IMR-90 (cell line): ENCODE measurements at regions not wholly inside any gene's neighbourhood (a gene's known extent, or its start where the extent isn't known, plus 50 kb on each side); places are given as distances from the start of the nearest gene placed in this dataset.

ENCODE experiments used
- ATAC-seq: fragments of 200-7000 bp; cut with Tn5 transposase; 2 replicates; pipeline ENCODE4 v1.9.1; 2020; ENCODE audit warnings: low read depth, mild to moderate bottlenecking, moderate library complexity
- BruUV-seq: library from RNA; stranded (reverse); fragments of 400-500 nt; replicated peaks from 2 replicates; lab custom pipeline; 2021; lab: Mats Ljungman, UMichigan
- CTCF ChIA-PET: fragments of 300-600 bp; formaldehyde crosslinking; extraction: SDS; loops from one replicate; lab custom pipeline; 2021; ENCODE audit warnings: antibody characterized with exemption; lab: Yijun Ruan, JAX
- POLR2A ChIA-PET: fragments of 300-600 bp; sonication (Branson Sonifier 250); formaldehyde crosslinking; loops from one replicate; lab custom pipeline; 2022; ENCODE audit warnings: antibody characterized with exemption; ENCODE audit not compliant: unreplicated experiment; lab: Charles Lee
- DNase-seq: peaks from one replicate; pipeline ENCODE4 v3.0.0; 2013
- H2AFZ ChIP-seq: replicated peaks from 2 replicates; pipeline ENCODE3; 2013; ENCODE audit warnings: low read length, mild to moderate bottlenecking; ENCODE audit not compliant: poor library complexity
- H2AK5ac ChIP-seq: 2 replicates; pipeline ENCODE4 v1.6.1; 2013; ENCODE audit warnings: low read depth, low read length, inconsistent platforms
- H2AK9ac ChIP-seq: replicated peaks from 2 replicates; pipeline ENCODE3; 2013; ENCODE audit warnings: mild to moderate bottlenecking, low read depth, low read length, moderate library complexity; ENCODE audit not compliant: poor library complexity
- H2BK120ac ChIP-seq: 2 replicates; pipeline ENCODE4 v1.6.1; 2013; ENCODE audit warnings: low read depth, low read length, inconsistent platforms
- H2BK15ac ChIP-seq: 3 replicates; pipeline ENCODE4 v1.6.1; 2013; ENCODE audit warnings: low read depth, low read length, inconsistent platforms
- H2BK20ac ChIP-seq: 2 replicates; pipeline ENCODE4 v1.6.1; 2013; ENCODE audit warnings: low read depth, mild to moderate bottlenecking, inconsistent platforms, low read length, moderate library complexity
- H2BK5ac ChIP-seq: 2 replicates; pipeline ENCODE4 v1.6.1; 2013; ENCODE audit warnings: mild to moderate bottlenecking, low read depth, low read length, inconsistent platforms; ENCODE audit not compliant: poor library complexity, severe bottlenecking
- H3K14ac ChIP-seq: replicated peaks from 2 replicates; pipeline ENCODE4 v1.6.1; 2013; ENCODE audit warnings: low read depth, low read length, inconsistent platforms
- H3K18ac ChIP-seq: 2 replicates; pipeline ENCODE4 v1.6.1; 2013; ENCODE audit warnings: low read depth, low read length, control low read depth
- H3K23ac ChIP-seq: 2 replicates; pipeline ENCODE4 v1.6.1; 2013; ENCODE audit warnings: low read depth, low read length, inconsistent platforms
- H3K27ac ChIP-seq: 2 replicates; pipeline ENCODE4 v1.5.1; 2013; ENCODE audit warnings: mild to moderate bottlenecking, control low read depth, low read length; ENCODE audit not compliant: insufficient read depth
- H3K27me3 ChIP-seq: 2 replicates; pipeline ENCODE4 v1.6.1; 2013; ENCODE audit warnings: low read length; ENCODE audit not compliant: control insufficient read depth, insufficient read depth
- H3K36me3 ChIP-seq: 2 replicates; pipeline ENCODE4 v1.6.1; 2013; ENCODE audit warnings: low read length, mixed read lengths; ENCODE audit not compliant: control insufficient read depth, insufficient read depth
- H3K4ac ChIP-seq: 2 replicates; pipeline ENCODE4 v1.6.1; 2013; ENCODE audit warnings: low read depth, low read length, inconsistent platforms
- H3K4me1 ChIP-seq: 2 replicates; pipeline ENCODE4 v1.6.1; 2013; ENCODE audit warnings: low read length, mixed read lengths; ENCODE audit not compliant: control insufficient read depth, insufficient read depth
- H3K4me2 ChIP-seq: 2 replicates; pipeline ENCODE4 v1.6.1; 2013; ENCODE audit warnings: low read depth, mild to moderate bottlenecking, control low read depth, low read length, moderate library complexity
- H3K4me3 ChIP-seq: 2 replicates; pipeline ENCODE4 v1.5.1; 2013; ENCODE audit warnings: low read depth, mild to moderate bottlenecking, control low read depth, low read length, moderate library complexity; ENCODE audit not compliant: insufficient read depth
- H3K56ac ChIP-seq: 2 replicates; pipeline ENCODE4 v1.6.1; 2013; ENCODE audit warnings: low read length, inconsistent platforms; ENCODE audit not compliant: insufficient read depth; ENCODE audit errors: extremely low read depth
- H3K79me1 ChIP-seq, 2 experiments: 2 replicates each; pipeline ENCODE4 v1.6.1; 2013; ENCODE audit warnings: low read length in 2 of 2, inconsistent platforms in 1 of 2, low read depth in 1 of 2
- H3K9ac ChIP-seq: 2 replicates; pipeline ENCODE4 v1.6.1; 2013; ENCODE audit warnings: low read depth, low read length, control low read depth
- H3K9me1 ChIP-seq: 2 replicates; pipeline ENCODE4 v1.6.1; 2013; ENCODE audit warnings: low read length, inconsistent platforms; ENCODE audit not compliant: insufficient read depth
- H3K9me3 ChIP-seq: 2 replicates; pipeline ENCODE4 v1.6.1; 2013; ENCODE audit warnings: low read length; ENCODE audit not compliant: control insufficient read depth, insufficient read depth
- H4K20me1 ChIP-seq: 2 replicates; pipeline ENCODE4 v1.6.1; 2013; ENCODE audit warnings: low read length, inconsistent platforms; ENCODE audit not compliant: insufficient read depth
- H4K5ac ChIP-seq: 2 replicates; pipeline ENCODE4 v1.6.1; 2013; ENCODE audit warnings: mild to moderate bottlenecking, low read depth, low read length, control low read depth
- H4K8ac ChIP-seq, 2 experiments: 2 replicates each; pipeline ENCODE4 v1.6.1; 2013; ENCODE audit warnings: low read depth in 2 of 2, low read length in 2 of 2, control low read depth in 1 of 2, inconsistent platforms in 1 of 2
- H4K91ac ChIP-seq: 2 replicates; pipeline ENCODE4 v1.6.1; 2013; ENCODE audit warnings: low read depth, low read length, inconsistent platforms; ENCODE audit not compliant: insufficient read depth
- BHLHE40 ChIP-seq: fragments of 150-350 bp; IDR thresholded peaks from 2 replicates; pipeline ENCODE4 v1.6.1; 2016; ENCODE audit warnings: mild to moderate bottlenecking, low read depth, low read length
- CEBPB ChIP-seq: IDR thresholded peaks from 2 replicates; pipeline ENCODE4 v1.6.1; 2012; ENCODE audit warnings: low read depth, low read length, improper control_type of control experiment
- CHD1 ChIP-seq: IDR thresholded peaks from 2 replicates; pipeline ENCODE4 v1.6.1; 2012; ENCODE audit warnings: low read depth, low read length, improper control_type of control experiment
- FOS ChIP-seq: fragments of 150-350 bp; IDR thresholded peaks from 2 replicates; pipeline ENCODE4 v1.6.1; 2016; ENCODE audit warnings: low read depth, low read length
- MAFK ChIP-seq: IDR thresholded peaks from 2 replicates; pipeline ENCODE4 v1.6.1; 2012; ENCODE audit warnings: low read depth, low read length, improper control_type of control experiment
- MAZ ChIP-seq: IDR thresholded peaks from 2 replicates; pipeline ENCODE4 v1.6.1; 2012; ENCODE audit warnings: low read depth, mild to moderate bottlenecking, low read length, improper control_type of control experiment, moderate library complexity, borderline replicate concordance
- MXI1 ChIP-seq: IDR thresholded peaks from 2 replicates; pipeline ENCODE4 v1.6.1; 2012; ENCODE audit warnings: low read depth, mild to moderate bottlenecking, low read length, moderate library complexity, borderline replicate concordance
- NFE2L2 ChIP-seq: fragments of 150-350 bp; IDR thresholded peaks from 2 replicates; pipeline ENCODE4 v1.6.1; 2016; ENCODE audit warnings: low read depth, mild to moderate bottlenecking, low read length
- POLR2A ChIP-seq: IDR thresholded peaks from 2 replicates; pipeline ENCODE4 v1.6.1; 2012; ENCODE audit warnings: mild to moderate bottlenecking, low read depth, low read length
- RAD21 ChIP-seq: IDR thresholded peaks from 2 replicates; pipeline ENCODE4 v1.6.1; 2012; ENCODE audit warnings: low read length, improper control_type of control experiment
- RCOR1 ChIP-seq: IDR thresholded peaks from 2 replicates; pipeline ENCODE4 v1.6.1; 2012; ENCODE audit warnings: mild to moderate bottlenecking, low read length, improper control_type of control experiment; ENCODE audit not compliant: insufficient replicate concordance
- RFX5 ChIP-seq: IDR thresholded peaks from 2 replicates; pipeline ENCODE4 v1.8.0; 2012; ENCODE audit warnings: low read depth, mild to moderate bottlenecking, low read length, moderate library complexity
- SMC3 ChIP-seq: fragments of 150-350 bp; IDR thresholded peaks from 2 replicates; pipeline ENCODE4 v1.6.1; 2016; ENCODE audit warnings: low read depth, mild to moderate bottlenecking, antibody characterized with exemption, low read length, moderate library complexity
- WGBS, 2 experiments: methylation state at CpG; one replicate each; pipeline versions ENCODE4 v1.1.5 to v1.1.7; 2013; ENCODE audit warnings: missing lambda C conversion rate in 2 of 2; ENCODE audit not compliant: insufficient read length in 1 of 2; ENCODE audit errors: extremely low coverage in 2 of 2; 5-methylcytosine and 5-hydroxymethylcytosine counted together
- dilution Hi-C: fragments of 300-500 bp; cut with HindIII; formaldehyde crosslinking; loops from one replicate; pipeline ENCODE4 v1.14.3; 2018; ENCODE audit warnings: low sequenced_read_pairs; ENCODE audit not compliant: unreplicated experiment
- in situ Hi-C: fragments of 300-500 bp; cut with MboI; formaldehyde crosslinking; loops from 3 replicates; pipeline ENCODE4 v1.14.3; 2019; ENCODE audit warnings: low sequenced_read_pairs, inconsistent platforms, mixed read lengths
- intact Hi-C: fragments of 100-400 bp; cut with micrococcal nuclease; formaldehyde crosslinking; loops from 2 replicates; pipeline ENCODE4 v1.10.0; 2022
- TF ChIP-seq, protein P1 (sequence below): fragments of 150-350 bp; IDR thresholded peaks from 2 replicates; pipeline ENCODE4 v1.6.1; 2016; ENCODE audit warnings: low read depth, mild to moderate bottlenecking, low read length, moderate library complexity, borderline replicate concordance
- TF ChIP-seq, protein P2 (sequence below): conservative IDR thresholded peaks from 2 replicates; pipeline ENCODE4 v1.5.1; 2012; ENCODE audit warnings: mild to moderate bottlenecking, low read depth, low read length, improper control_type of control experiment
- TF ChIP-seq, protein P3 (sequence below): fragments of 150-350 bp; IDR thresholded peaks from 2 replicates; pipeline ENCODE4 v1.6.1; 2017; ENCODE audit warnings: mild to moderate bottlenecking, antibody characterized with exemption, low read length, low read depth

DNA sequence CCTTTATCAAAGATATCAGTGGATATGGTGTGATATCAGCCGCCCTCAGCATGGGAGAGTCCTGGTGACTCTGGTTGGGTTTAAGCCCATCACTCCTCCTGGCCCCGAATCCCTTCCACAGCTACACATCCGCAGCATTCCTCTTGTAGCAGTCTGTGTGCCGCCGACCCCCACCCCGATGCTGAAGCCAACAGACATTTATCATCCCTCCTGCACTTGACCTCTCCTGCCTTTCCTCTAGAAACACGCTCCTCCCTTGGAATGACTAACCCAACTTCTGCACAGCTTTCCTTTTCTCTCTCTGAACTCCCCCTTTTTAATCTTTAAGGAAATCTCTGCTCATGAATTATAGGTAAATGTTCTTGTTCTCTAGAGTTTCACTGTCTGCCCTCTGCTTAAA, 250.9 kb upstream of the FOXN3 start:
- no peaks in the 10 kb centered on the region; the same call in 1 of the 2 replicates for H3K9me1 ChIP-seq
- intact Hi-C loops, result no loop called here
- H3K27ac ChIP-seq, result no peak overlapping the region
- H2BK20ac ChIP-seq, result no peak overlapping the region
- dilution Hi-C loops, result no loop called here
- no peaks in the 10 kb centered on the region for H3K27me3 ChIP-seq
- no peak overlapping the region for H3K23ac ChIP-seq
- no peak overlapping the region for H2AK9ac ChIP-seq
- H2BK5ac ChIP-seq, result no peak overlapping the region
- H3K18ac ChIP-seq, result no peak overlapping the region
- ChIA-PET CTCF (no interaction called here), POLR2A (no interaction called here)
- H3K36me3 ChIP-seq, result no peaks in the 10 kb centered on the region
- no peak overlapping the region for H3K4ac ChIP-seq
- DNase-seq (peak; percentile 67), ATAC-seq (peak; percentile 85)
- H3K79me1 ChIP-seq, result no peaks in the 10 kb centered on the region
- no peak overlapping the region for H3K9ac ChIP-seq
- H3K4me2 ChIP-seq, result peak overlapping the region; percentile 9
- H2AK5ac ChIP-seq, result no peak overlapping the region
- H2BK120ac ChIP-seq, result no peak overlapping the region
- H2BK15ac ChIP-seq, result no peak overlapping the region
- H3K4me1 ChIP-seq, result peaks cover 5% of the 10 kb centered on the region
- H4K5ac ChIP-seq, result no peak overlapping the region
- H3K9me3 ChIP-seq, result no peaks in the 10 kb centered on the region
- H3K4me3 ChIP-seq, result no peak overlapping the region
- H4K91ac ChIP-seq, result no peak overlapping the region
- H4K20me1 ChIP-seq, result no peaks in the 10 kb centered on the region
- no TSS peak for BruUV-seq
- no peak overlapping the region for H3K14ac ChIP-seq
- H2AFZ ChIP-seq, result peak overlapping the region; percentile 45
- TF ChIP-seq BHLHE40 (no peak), RAD21 (no peak), CEBPB (no peak), MAZ (no peak), RCOR1 (no peak), FOS (no peak), POLR2A (no peak), RFX5 (no peak), NFE2L2 (no peak), CHD1 (no peak), MAFK (no peak), MXI1 (no peak), SMC3 (no peak)
- TF ChIP-seq, protein P1, sequence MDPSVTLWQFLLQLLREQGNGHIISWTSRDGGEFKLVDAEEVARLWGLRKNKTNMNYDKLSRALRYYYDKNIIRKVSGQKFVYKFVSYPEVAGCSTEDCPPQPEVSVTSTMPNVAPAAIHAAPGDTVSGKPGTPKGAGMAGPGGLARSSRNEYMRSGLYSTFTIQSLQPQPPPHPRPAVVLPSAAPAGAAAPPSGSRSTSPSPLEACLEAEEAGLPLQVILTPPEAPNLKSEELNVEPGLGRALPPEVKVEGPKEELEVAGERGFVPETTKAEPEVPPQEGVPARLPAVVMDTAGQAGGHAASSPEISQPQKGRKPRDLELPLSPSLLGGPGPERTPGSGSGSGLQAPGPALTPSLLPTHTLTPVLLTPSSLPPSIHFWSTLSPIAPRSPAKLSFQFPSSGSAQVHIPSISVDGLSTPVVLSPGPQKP, result no peak
- TF ChIP-seq, protein P2, sequence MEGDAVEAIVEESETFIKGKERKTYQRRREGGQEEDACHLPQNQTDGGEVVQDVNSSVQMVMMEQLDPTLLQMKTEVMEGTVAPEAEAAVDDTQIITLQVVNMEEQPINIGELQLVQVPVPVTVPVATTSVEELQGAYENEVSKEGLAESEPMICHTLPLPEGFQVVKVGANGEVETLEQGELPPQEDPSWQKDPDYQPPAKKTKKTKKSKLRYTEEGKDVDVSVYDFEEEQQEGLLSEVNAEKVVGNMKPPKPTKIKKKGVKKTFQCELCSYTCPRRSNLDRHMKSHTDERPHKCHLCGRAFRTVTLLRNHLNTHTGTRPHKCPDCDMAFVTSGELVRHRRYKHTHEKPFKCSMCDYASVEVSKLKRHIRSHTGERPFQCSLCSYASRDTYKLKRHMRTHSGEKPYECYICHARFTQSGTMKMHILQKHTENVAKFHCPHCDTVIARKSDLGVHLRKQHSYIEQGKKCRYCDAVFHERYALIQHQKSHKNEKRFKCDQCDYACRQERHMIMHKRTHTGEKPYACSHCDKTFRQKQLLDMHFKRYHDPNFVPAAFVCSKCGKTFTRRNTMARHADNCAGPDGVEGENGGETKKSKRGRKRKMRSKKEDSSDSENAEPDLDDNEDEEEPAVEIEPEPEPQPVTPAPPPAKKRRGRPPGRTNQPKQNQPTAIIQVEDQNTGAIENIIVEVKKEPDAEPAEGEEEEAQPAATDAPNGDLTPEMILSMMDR, result no peak
- TF ChIP-seq, protein P3, sequence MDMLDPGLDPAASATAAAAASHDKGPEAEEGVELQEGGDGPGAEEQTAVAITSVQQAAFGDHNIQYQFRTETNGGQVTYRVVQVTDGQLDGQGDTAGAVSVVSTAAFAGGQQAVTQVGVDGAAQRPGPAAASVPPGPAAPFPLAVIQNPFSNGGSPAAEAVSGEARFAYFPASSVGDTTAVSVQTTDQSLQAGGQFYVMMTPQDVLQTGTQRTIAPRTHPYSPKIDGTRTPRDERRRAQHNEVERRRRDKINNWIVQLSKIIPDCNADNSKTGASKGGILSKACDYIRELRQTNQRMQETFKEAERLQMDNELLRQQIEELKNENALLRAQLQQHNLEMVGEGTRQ, result no peak
- WGBS, 2 experiments, result 0% methylated on average over 3 of the region's 7 CpGs; no CpG with 5 or more reads in 1 of the 2 experiments
- H4K8ac ChIP-seq, result no peak overlapping the region
- H3K56ac ChIP-seq, result no peak overlapping the region
- in situ Hi-C loops, result no loop called here
